Ovary (tissue), 3 donors: ENCODE measurements at regions not wholly inside any gene's neighbourhood (a gene's known extent, or its start where the extent isn't known, plus 50 kb on each side); places are given as distances from the start of the nearest gene placed in this dataset.

Source experiments
- POLR2A ChIP-seq: fragments of 450-650 bp; IDR thresholded peaks from one replicate; pipeline ENCODE4 v1.6.1; 2017; ENCODE audit warnings: antibody characterized with exemption, mild to moderate bottlenecking, moderate library complexity
- TF ChIP-seq, protein P1 (sequence below), 3 donors: fragments of 450-650 bp in 2 of 3; fragments of 200-600 bp in 1 of 3; IDR thresholded peaks; one replicate each; pipeline versions ENCODE4 v1.5.1 to v1.8.0; 2016 to 2022; ENCODE audit warnings: antibody characterized with exemption in 3 of 3, mild to moderate bottlenecking in 1 of 3
- donor health status: DM: no; HTN: no; CAD: no.

GRCh38 chr21:31802331-31802730 is 70.4 kb upstream of the SCAF4 start:
- TF ChIP-seq, protein P1, sequence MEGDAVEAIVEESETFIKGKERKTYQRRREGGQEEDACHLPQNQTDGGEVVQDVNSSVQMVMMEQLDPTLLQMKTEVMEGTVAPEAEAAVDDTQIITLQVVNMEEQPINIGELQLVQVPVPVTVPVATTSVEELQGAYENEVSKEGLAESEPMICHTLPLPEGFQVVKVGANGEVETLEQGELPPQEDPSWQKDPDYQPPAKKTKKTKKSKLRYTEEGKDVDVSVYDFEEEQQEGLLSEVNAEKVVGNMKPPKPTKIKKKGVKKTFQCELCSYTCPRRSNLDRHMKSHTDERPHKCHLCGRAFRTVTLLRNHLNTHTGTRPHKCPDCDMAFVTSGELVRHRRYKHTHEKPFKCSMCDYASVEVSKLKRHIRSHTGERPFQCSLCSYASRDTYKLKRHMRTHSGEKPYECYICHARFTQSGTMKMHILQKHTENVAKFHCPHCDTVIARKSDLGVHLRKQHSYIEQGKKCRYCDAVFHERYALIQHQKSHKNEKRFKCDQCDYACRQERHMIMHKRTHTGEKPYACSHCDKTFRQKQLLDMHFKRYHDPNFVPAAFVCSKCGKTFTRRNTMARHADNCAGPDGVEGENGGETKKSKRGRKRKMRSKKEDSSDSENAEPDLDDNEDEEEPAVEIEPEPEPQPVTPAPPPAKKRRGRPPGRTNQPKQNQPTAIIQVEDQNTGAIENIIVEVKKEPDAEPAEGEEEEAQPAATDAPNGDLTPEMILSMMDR (IDR thresholded peaks at IDR 0.05), result no peak
- no peak for TF ChIP-seq POLR2A
